ENCODE measurements at regions not wholly inside any gene's neighbourhood (a gene's known extent, or its start where the extent isn't known, plus 50 kb on each side); places are given as distances from the start of the nearest gene placed in this dataset.

DNA sequence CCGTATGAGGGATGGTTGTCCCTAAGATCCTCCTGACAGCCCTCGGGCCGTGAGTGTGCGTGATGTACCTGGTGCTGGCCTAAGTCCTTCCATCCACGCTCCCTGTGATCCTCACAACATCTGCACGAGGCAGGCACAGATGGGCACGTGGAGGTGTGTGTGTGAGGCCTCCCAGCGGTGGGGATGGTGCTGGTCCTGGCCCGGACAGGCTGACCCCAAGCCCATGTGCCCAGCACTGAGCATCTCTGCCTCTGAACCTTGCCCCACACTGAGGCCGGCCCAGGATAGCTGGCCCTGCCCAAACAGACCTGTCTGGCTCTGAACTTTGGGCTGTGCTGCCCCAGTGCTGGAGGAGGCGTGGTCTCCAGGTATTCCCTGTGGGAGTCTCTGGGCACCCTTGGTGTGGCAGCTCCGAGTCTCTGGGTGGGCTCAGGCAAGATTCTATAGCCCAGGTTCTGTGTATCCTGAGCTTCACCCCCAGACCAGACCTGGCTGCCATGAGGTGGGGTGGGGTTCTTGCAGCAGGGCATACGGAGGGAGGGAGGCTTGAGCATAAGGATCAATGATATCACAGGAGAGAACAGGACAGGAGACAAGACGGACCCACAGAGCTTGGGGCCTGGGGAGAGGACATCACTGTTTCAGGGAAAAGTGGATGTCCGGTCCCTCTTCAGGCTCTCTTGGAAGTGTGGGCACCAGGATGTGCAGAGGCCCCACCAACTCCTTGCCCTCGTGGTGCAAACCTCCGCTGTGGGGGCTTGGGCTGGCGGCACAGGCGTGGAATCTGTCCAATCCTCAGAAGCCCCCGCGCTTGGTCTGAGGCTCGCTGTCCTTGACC lies 881.8 kb downstream of the BRD1 start:
- TF ChIP-seq, protein P1, sequence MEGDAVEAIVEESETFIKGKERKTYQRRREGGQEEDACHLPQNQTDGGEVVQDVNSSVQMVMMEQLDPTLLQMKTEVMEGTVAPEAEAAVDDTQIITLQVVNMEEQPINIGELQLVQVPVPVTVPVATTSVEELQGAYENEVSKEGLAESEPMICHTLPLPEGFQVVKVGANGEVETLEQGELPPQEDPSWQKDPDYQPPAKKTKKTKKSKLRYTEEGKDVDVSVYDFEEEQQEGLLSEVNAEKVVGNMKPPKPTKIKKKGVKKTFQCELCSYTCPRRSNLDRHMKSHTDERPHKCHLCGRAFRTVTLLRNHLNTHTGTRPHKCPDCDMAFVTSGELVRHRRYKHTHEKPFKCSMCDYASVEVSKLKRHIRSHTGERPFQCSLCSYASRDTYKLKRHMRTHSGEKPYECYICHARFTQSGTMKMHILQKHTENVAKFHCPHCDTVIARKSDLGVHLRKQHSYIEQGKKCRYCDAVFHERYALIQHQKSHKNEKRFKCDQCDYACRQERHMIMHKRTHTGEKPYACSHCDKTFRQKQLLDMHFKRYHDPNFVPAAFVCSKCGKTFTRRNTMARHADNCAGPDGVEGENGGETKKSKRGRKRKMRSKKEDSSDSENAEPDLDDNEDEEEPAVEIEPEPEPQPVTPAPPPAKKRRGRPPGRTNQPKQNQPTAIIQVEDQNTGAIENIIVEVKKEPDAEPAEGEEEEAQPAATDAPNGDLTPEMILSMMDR (IDR thresholded peaks at IDR 0.05), result no peak
- TF ChIP-seq POLR2A (IDR thresholded peaks at IDR 0.05), result no peak
